Progenitor cell of endocrine pancreas (in vitro differentiated cells): ENCODE measurements at regions not wholly inside any gene's neighbourhood (a gene's known extent, or its start where the extent isn't known, plus 50 kb on each side); places are given as distances from the start of the nearest gene placed in this dataset.

Experiments
- DNase-seq: peaks from one replicate; pipeline ENCODE4 v3.0.0; 2021; ENCODE audit warnings: low spot score; ENCODE audit not compliant: unreplicated experiment
- H3K27ac Mint-ChIP-seq: 2 replicates; pipeline ENCODE4 v1.8.0; 2021; ENCODE audit warnings: mild to moderate bottlenecking, moderate library complexity, mixed read lengths
- H3K27me3 Mint-ChIP-seq: 2 replicates; pipeline ENCODE4 v1.8.0; 2021; ENCODE audit warnings: mixed read lengths
- H3K36me3 Mint-ChIP-seq: 2 replicates; pipeline ENCODE4 v1.8.0; 2022; ENCODE audit warnings: mixed read lengths; ENCODE audit not compliant: insufficient read depth
- H3K4me1 Mint-ChIP-seq: 2 replicates; pipeline ENCODE4 v1.8.0; 2021; ENCODE audit warnings: low read depth, mixed read lengths
- H3K4me3 Mint-ChIP-seq: 2 replicates; pipeline ENCODE4 v1.8.0; 2021; ENCODE audit warnings: low read depth, mild to moderate bottlenecking, moderate library complexity, mixed read lengths
- H3K9me3 Mint-ChIP-seq: 2 replicates; pipeline ENCODE4 v1.8.0; 2021; ENCODE audit warnings: low read depth, mixed read lengths
- TF ChIP-seq, protein P1 (sequence below): fragments of 200-600 bp; sonication (generic); IDR thresholded peaks from one replicate; pipeline ENCODE4 v1.5.0; 2021; ENCODE audit warnings: antibody characterized with exemption, mild to moderate bottlenecking; ENCODE audit not compliant: unreplicated experiment

DNA sequence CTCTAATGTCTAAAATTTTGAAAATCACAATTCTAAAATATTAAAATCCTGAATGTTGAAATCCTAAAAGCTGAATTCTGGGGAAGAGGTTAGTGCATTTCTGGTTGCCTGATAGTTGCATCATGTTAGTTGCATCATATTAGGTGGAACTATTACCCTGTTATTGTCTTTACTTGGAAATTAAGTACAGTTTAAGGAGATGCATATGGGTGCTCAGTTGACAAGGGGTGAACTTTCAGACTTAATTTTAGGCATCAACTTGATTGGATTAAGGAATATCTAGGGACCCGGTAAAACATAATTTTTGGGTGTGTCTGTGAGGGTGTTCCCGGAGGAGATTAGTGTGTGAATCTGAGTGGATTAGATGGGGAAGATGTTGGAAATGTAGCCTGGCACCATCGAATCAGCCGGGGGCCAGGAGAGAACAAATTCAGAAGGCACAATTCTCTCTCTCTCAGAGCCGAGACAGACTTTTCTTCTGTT, 409.8 kb downstream of the PLCL1 start:
- DNase-seq: no peak
- Mint-ChIP-seq H3K4me3 (no peak overlapping the region), H3K9me3 (no peaks in the 10 kb centered on the region), H3K27ac (no peak overlapping the region), H3K36me3 (no peaks in the 10 kb centered on the region), H3K27me3 (peaks cover under 1% of the 10 kb centered on the region), H3K4me1 (no peaks in the 10 kb centered on the region)
- TF ChIP-seq, protein P1, sequence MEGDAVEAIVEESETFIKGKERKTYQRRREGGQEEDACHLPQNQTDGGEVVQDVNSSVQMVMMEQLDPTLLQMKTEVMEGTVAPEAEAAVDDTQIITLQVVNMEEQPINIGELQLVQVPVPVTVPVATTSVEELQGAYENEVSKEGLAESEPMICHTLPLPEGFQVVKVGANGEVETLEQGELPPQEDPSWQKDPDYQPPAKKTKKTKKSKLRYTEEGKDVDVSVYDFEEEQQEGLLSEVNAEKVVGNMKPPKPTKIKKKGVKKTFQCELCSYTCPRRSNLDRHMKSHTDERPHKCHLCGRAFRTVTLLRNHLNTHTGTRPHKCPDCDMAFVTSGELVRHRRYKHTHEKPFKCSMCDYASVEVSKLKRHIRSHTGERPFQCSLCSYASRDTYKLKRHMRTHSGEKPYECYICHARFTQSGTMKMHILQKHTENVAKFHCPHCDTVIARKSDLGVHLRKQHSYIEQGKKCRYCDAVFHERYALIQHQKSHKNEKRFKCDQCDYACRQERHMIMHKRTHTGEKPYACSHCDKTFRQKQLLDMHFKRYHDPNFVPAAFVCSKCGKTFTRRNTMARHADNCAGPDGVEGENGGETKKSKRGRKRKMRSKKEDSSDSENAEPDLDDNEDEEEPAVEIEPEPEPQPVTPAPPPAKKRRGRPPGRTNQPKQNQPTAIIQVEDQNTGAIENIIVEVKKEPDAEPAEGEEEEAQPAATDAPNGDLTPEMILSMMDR: no peak

DNA sequence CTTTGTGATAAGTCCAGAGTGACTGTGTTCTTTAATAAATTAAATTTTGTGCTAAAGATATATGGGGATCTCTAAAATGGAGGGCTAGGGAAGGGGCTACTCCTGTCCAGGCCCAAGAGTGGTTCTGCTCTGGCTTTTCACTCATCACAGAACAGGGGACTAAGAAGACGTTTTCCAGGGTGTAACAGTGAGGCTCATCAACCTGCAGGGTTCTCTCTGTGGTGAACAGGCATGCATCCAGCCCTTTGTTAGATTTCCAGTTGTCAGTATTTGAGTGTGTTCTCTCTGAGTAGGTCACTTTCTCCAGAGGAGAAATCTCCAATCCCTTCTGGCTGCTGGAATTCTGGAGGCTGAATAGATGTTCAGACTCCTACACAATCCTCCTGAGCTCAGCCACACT, 408.9 kb downstream of the PLCL1 start:
- Mint-ChIP-seq H3K27me3 (no peaks in the 10 kb centered on the region), H3K9me3 (no peaks in the 10 kb centered on the region), H3K27ac (no peak overlapping the region), H3K36me3 (no peaks in the 10 kb centered on the region), H3K4me3 (no peak overlapping the region), H3K4me1 (no peaks in the 10 kb centered on the region)
- DNase-seq: no peak
- TF ChIP-seq, protein P1: no peak

DNA sequence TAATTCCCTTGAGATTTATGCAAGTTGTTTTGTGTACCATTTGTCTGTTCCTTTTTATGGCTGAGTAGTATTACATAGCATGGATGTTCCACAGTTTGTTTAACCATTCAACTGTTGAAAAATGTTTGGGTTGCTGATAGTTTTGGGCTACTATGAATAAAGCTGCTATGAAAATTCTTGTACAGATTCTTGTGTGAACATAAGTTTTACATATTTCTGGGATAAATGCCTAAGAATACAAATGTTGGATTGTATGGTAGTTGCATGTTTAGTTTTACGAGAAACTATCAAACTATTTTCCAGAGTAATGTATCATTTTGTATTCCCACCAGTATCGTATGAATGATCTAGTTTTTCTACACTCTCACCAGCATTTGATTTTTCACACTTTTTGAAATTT, 407.3 kb downstream of the PLCL1 start:
- H3K4me1 Mint-ChIP-seq: no peaks in the 10 kb centered on the region
- H3K36me3 Mint-ChIP-seq: no peaks in the 10 kb centered on the region
- H3K27ac Mint-ChIP-seq: no peak overlapping the region
- peaks cover 6% of the 10 kb centered on the region for H3K9me3 Mint-ChIP-seq
- TF ChIP-seq, protein P1: no peak
- H3K4me3 Mint-ChIP-seq: no peak overlapping the region
- H3K27me3 Mint-ChIP-seq: no peaks in the 10 kb centered on the region
- DNase-seq: no peak

DNA sequence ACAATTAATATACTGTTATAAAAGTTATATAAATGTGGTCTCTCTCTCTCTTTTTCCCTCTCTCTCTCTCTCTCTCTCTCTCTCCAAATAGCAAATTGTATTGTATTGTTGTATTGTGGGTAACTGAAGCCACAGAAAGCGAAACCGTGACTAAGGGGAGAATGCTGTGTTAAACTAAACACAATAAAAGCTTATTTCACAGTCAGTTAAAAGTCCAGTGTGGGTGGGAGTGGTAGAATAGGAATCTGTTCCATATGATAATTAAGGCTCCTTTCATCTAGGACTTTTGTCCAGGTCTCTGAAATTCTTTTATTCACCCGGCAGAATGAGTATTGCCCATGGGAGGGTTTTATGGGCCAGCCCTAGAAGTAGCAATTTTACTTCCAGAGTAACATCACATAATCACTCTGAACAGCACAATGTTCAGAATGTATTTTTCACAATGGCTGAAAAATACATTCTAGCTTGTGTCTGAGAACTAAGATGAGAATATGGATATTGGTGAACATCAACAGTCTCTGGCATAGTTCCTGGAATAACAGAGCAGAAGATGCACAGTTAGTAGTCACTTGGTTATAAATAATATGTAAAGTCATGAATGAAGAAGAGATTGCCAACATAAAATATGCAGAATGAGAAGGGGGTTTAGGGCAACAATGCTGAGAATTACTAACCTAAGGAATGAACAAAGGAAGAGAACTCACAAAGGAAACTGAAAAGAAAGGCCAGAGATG, 399.1 kb downstream of the PLCL1 start:
- TF ChIP-seq, protein P1: no peak
- Mint-ChIP-seq H3K4me3 (no peak overlapping the region), H3K4me1 (no peaks in the 10 kb centered on the region), H3K36me3 (no peaks in the 10 kb centered on the region), H3K9me3 (peaks cover 11% of the 10 kb centered on the region), H3K27me3 (no peaks in the 10 kb centered on the region), H3K27ac (no peak overlapping the region)
- DNase-seq: no peak
